Superior temporal gyrus (tissue), 1 donor: ENCODE measurements at regions not wholly inside any gene's neighbourhood (a gene's known extent, or its start where the extent isn't known, plus 50 kb on each side); places are given as distances from the start of the nearest gene placed in this dataset.
A peak's percentile ranks its signal among the peaks of the same experiment; 100 is the strongest.

Experiments used
- DNase-seq: peaks from one replicate; pipeline ENCODE4 v3.0.0-alpha.2; 2016; ENCODE audit errors: extremely low spot score

DNA sequence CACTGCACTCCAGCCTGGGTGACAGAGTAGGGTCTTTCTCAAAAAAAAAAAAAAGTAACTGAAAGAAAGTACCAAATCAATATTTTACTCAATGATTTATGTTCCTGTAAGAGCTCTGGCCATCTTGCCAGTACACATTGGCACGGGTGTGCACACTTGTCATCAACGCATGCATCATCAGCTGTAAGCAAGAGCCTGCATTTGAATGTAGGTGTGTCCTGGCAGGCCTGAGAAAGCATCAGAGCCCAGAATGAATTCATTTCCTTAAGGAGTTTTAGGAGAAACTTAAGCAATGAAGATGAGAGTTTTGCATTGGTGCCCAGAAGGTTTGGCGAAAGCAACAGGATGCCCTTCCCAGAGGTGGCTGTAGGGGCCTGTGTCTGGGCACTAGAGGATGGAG is 88.5 kb upstream of the FZD10 start:
- DNase-seq, result no peak

DNA sequence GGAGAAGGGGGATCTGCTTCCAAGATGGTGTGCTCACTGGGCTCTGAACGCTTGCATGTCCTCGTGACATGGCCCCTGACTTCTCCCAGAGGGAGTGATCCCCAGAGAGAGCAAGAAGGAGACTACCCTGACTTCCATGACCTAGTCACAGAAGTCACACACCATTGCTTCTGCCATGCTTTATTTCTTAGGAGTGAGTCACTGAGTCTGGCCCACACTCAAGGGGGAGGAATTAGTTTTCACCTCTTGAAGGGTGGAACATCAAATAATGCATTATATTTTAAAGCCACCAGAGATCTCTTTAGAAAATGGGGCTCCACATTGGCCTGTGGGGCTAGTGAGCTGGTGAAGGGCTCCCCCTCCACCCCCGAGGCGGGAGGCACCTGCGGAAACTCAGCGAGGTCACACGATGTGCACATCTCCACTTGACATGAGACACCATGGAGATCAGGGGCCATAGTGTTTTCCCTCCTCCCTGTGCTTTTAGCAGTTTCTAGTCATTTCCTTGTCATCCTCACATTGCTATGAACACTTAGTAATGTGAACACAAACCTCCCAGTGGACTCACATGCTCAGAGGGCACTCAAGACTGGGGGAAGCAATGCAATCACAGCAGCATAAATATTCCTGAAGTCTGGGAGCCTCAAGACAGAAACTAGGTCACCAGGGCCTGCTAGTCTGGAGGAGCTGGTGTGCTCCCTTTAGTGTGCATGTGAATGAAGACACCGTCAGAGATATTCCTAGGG is 87.4 kb upstream of the FZD10 start:
- no peak for DNase-seq

DNA sequence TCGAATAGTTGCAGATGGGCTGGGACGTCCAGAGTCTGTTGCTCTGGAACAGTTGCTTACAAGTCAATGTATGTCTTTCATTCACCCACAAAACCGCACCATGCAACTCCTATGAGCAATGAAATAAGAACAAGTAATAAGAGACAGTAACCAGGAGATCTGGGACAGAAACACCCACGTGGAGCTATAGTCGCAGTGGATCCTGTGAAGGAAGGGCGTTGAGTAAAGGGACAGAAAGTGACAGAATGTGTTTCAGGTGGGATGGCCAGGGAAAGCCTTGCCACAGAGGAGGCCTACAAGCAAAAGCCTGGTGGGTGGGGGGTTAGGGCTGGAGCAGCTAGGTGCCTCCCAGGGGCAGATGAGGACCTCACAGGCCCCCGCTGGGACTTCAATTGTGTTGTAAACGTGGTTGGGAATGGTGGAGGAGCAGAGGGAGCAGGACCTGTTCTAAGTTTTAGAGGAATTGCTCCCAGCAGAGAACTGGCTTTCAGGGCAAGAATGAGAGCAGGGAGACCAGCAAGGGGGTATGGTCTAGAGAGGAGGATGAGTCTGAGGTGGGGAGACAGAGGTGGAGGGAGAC is 86.7 kb upstream of the FZD10 start:
- DNase-seq, result peak; percentile 28

DNA sequence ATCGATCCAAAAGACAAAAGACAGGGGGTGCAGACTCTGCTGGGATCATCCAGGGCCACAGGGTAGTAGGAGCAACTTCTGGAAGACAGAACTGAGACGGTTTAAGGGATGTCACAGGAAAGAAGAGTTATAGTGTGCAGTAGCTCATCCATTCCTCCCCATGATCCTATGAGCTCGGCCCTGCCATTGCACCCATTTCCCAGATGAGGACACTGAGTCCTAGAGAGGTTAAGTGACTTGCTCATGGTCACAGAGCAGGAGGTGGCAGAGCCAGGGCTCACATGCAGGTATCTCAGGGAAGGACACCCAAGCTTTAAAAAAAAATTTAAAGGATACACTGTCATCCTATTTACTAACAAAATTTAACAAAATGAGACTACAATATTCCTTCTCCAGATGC is 86.1 kb upstream of the FZD10 start:
- DNase-seq, result no peak

DNA sequence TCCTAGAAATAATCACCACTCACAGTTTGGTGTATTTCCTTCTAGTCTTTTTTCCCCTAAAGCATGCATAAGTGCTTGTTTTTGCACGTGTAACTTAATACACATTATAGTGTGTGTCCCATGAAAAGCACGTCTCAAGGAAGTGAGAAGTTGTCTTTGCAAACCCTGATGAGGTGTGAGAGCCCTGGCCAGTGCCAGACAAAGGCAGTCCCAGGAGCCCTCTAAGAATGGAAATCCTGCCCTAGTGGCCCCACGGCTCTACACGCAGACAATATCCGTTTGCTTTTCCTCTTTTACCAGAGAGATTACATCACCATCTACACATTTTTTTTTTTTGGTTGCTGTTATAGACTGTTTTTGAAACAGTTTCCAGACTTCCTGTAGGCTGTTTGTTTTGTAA is 85.5 kb upstream of the FZD10 start:
- DNase-seq, result no peak

DNA sequence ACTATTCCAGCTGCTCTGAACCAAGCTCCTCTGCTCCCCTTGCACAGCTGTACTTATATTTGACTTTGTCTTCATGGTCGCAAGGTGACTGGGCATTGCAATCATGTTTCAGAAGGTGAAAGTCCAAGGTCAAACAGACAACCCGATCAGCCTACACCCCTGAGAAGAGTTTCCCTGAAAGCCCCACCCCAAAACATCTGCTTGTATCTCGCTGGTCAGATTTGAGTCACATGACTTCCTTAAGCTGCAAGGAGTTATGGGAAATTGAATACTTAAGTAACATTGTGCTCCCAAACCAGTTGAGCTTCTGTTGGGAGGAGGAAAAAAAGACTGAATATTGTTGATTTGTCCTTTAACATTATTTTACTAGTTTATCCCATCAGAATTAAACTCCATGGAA is 83.4 kb upstream of the FZD10 start:
- no peak for DNase-seq

DNA sequence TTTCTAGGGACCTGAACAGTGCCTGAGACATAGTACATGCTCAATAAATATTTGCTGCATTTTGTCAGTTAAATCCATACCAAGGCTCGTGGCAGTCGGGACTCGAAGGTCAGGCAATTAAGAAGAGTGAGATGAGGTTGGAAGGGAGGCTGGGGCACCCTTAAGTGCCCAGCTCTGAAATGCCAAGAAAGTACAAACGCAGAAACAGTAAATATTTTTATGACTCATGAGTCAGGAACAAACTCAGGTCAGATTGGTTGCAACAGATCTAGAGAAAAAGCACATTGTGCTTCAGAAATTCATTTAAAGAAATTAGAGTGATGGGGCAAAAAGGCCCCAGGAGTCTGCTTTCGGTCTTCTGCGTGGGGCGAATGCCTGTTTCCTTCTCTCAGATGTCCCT is 83.0 kb upstream of the FZD10 start:
- no peak for DNase-seq

DNA sequence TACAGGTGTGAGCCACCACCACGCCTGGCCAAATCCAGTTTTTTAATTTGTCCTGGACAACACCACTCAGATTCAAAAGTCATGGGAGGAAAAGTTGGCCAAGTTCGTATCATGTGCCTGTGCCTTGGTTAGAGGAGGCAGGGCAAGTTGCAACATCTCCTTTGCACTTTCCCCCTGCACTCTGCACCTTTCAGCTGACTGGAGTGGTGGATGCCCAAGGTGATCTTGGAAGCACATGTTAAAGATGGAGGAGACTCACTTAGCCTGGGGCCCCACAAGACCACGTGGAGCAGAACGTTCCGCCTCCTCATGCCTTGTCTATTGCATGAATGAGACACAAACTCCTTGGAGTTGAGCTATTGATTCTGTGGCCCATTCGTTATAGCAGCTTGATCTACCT is 82.1 kb upstream of the FZD10 start:
- DNase-seq, result no peak

DNA sequence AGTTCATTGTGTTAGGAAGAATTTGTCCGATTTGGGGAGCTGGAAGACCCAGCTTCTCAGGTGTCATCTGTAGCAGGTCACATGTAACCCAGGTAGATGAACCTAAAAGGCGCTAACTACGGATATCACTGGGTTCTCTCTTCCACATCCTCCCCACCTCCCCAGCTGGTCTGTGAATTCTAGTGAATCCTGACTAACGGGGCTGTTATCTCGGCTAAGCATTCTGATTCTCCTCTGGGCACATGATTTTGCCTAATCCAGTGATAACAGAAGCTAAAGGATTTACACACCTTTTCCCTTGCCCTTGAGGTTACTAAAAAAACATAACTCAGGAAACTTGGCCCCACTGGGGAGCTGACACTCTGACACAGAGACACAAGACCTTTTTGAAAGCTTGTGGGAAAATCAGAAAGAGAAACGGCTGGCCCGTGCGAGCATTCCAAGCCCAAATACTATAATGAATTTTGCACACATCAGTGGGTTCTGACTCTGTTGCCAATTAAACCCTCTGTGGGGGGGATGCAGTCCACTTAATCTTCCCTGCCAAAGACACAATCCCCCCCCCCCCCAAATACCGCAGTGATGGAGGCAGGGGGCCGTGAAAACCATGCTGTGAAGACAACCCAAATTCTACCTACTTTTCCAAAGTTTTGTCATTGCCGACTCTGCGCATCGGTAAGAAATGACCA is 81.0 kb upstream of the FZD10 start:
- DNase-seq, result no peak

DNA sequence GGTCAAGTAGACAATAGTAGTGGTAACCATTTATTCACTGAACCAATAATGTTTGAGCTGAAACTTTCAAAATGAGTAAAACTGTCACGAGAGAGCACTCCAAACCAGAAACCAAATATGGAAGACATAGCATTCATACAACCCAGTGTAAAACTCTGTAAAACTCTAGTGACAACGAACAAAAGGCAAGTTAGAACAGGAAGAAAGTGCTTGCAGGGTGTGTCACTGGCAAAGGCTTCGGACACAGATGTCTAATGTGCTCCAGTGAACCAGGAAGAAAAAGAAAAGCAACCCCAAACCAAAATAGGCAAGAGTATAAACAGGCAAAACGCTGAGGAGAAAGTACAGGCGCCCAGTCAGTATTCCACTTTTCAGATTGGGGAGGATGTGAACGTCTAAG is 79.3 kb upstream of the FZD10 start:
- DNase-seq, result no peak

DNA sequence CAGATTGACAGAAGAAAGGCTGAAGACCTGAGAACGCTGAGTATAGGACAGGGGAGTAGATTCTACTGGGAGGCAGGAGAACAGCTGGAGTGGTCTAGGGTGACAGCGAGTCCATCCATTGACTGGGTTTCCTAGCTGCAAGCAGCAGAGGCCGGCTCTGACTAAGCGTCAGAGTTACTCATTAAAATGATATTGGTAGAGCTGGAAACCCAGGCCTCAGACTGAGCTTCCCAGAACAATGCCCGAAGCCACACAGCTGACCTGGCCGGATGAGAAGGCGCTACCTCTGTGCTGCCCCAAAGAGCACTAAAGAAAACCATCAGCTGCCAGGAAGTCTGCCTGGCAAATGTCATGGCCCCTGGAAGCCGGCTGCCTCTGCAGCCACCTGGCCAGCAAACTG is 78.5 kb upstream of the FZD10 start:
- no peak for DNase-seq

DNA sequence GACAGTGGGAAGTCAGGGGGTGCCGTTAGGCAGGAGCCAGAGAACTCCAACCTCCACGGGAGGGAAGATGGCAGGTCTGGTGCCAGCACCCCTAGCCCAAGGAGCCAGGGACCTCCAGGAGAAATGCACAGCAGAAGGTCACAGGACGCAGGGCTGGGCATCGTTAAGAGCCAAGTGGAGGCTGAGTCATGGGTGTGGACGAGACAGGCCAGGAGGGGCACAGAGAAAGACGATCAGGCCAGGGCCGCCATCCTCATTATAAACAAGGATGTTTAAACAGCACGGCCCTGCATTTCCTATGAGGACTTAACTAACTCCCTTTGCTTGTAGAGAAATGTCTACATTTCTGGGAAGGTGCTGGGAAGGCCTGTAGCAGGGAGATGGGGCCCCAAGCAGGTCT is 77.9 kb upstream of the FZD10 start:
- DNase-seq, result no peak

DNA sequence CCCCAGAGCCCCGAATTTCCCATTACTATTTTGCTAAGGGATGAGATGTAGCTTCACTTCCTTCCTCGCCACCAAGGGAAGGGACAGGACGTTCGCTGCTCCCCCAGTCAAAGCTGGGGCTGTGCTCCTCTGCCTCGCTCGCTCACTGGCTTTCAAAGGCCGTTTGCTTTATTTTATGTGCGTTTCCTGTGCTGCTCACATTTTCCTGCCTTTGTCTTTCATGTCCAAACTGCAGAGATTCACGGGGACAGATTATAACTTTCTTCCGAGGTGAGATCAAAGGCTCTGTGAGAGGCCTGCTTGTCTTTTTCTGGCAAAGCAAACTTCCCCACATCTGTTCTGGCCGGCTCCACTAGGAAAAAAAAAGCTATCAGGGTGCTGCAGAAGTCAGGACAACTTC is 76.0 kb upstream of the FZD10 start:
- no peak for DNase-seq

DNA sequence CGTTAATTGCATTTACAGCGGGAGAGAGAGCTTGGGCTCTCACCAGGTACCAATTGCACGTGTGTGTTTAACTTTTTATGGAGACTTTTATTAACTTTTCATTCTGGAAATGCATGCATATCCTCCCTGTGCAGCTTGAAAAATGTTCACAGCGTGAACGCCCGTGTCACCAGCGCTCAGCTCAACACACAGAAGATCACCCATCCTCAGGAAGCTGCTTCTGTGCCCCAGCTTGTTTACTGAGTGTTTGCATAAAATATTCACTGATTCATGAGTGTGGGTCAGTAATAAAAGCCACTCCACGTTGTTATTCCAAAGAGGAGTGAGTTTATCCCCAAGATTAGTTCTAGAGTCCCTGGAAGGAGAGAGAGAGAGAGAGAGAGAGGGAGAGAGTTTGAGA is 75.5 kb upstream of the FZD10 start:
- DNase-seq, result no peak

DNA sequence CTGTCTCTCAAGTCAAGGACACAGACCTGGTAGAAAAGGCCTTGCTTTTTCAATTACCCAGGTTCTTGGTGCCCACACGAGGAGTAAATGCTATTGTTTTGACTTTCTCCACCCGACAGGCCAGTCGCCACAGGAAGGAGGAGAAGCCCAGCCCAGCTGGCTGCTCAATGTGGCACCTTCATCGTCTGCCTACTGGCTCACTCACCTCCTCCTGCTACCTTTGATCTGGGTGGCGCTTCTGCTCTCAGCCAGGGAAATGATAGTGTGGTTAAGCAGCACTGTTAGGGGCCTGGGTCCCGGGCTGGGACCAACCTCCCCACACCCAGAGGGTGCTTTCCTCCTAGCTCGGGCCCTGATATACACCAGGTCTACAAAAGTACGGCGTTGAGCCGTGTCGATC is 75.0 kb upstream of the FZD10 start:
- DNase-seq, result no peak

DNA sequence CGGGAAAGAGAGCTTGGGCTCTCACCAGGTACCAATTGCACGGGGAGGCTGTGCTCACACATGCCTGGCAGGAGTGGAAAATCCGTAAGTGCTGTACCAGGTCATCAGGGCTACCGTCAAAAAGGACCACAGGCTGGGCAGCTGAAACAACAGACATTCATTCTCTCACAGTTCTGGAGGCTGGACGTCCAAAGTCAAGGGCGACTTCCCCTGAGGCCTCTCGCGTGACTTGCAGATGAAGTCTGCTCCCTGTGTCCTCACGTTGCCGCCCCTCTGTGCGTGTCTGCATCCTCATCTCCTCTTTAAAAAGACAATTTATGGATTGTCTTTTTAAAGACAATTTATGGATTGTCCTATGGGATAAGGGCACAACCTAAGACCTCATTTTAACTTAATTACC is 73.8 kb upstream of the FZD10 start:
- DNase-seq, result no peak

DNA sequence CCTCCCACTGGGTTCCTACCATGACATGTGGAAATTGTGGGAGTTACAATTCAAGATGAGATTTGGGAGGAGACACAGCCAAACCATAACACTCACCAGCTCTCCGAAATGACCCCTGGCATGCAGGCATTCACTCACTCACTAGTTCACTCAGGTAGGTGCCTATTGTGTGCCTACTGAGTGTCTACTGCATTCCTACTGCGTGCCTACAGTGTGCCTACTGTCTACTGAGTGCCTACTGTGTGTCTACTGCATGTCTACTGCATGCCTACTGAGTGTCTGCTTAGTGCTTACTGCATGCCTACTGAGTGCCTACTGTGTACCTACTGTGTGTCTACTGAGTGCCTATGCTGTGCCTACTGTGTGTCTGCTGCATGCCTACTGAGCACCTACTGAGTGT is 71.7 kb upstream of the FZD10 start:
- DNase-seq, result no peak

DNA sequence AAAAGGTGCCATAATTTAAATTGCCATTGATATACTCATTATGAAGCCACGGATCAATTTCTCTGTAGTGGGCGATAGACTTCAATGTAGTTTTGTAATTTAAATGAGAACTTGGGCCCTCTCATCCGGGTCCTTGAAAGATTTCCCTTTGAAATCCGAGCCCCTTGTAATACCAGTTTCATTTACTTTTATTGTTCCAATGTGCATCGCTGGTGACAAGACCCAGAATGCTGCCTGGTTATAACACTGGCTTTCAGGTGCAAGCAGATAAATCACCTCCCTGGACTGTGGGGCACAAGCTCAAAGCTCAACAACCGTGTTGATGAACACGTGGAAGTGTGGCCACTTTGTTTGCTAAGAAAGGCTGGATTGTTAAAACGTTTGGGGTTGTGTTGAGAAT is 68.9 kb upstream of the FZD10 start:
- no peak for DNase-seq

DNA sequence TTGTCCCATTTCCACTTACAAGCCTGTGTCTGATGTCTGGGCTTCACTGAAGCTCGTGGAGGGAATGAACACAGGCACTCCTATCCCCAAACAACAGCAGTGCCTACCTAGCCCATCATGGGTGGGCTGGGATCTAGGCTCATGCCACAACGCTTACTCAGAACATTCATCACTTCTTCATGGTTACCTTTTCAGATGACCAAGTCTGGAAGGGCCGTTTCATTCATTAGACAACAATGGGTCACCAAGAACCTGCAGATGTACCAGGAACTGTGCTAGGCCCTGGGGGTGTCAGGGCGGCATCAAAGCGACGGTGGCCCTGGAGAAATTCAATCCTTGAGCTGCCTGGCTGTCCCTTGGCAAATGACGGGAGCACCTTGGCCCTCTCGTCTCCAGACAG is 64.9 kb upstream of the FZD10 start:
- DNase-seq, result no peak

DNA sequence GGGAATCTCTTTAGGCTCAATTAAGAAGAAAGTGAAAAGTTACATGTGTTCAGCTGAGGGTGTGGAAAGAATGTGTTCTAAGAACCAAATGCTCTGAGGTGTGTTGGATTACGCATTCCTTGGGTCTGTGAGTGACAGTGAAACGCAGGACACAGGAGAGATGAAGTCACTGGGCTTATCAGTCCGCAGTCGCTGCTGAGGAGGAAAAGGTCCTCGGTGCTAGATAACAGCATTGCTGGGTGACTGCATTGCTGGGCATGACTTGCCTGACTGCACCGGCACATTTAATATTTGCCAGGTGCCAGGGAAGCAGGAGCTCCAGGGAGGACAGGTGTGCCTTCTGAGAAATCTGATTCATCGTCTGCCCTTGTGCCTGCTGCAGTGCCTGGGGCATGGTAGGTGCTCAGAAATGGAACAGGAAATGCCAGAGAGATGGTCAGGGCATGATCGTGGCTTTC is 64.4 kb upstream of the FZD10 start:
- no peak for DNase-seq

DNA sequence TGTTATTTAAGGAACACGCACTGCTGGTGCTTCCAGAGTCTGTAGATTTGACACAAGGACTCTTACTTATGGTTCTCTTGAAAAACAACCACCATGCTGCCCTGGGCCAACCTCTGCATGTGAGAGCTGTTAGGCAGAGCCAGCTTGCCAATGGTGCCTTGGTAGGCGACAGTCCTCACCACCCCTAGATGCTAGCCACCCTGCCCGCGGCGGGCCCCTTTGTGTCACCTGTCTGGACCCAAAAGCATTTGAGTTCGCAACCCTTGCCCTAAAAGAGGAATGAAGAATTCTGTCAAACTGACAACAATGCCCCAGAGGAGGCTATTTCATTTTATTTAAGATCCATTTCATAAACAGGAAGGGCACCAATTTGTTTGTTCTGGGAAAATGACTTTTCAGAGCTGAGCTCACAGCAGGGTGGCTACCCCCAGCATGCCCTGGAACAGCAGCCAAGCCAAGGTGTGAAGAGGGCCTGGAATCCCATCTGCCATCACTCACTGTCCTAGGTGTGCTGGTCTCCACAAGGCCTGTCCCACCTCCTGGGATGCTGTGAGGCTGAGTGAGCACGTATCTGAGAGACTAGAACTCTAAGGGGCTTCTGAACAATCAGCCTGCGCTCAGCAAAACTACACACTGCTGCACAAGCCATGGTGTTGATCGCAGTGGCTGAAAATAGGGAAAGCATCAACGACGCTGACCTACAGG is 63.8 kb upstream of the FZD10 start:
- DNase-seq, result no peak

DNA sequence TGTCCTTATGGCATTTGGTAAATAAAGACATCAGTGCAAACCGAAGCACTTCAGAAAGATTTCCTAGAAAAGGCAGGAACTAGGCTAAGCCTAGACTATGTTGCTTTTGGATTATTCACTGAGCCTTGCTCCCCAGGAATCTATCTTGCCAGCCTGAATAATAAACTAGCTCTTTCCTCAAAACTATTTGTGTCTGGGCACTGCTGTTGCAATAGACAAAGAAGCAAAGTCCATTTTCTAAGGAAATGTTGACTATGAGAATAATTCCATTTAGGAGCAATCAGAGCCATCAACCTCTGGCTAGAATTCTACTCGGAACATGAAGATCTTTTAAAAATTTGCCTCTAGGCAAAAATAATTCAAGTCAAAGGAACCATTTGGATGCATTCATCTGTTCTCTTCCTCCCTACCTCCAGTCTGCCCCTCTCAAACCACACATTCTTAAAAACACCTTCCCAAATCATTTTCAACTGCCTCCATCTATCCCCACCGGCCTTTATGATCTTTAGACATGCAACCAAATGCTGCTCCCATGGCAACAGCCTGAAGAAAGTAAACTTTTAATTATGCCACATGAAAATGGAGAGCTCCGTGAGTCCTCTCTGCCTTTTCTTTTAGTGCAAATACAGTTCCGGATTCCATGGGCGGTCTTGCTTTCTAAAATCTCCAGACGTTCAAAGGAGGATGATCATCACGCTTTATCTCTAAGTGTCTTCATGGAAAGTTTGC is 61.5 kb upstream of the FZD10 start:
- no peak for DNase-seq
